Kidney capillary endothelial cell (primary cell): ENCODE measurements at regions not wholly inside any gene's neighbourhood (a gene's known extent, or its start where the extent isn't known, plus 50 kb on each side); places are given as distances from the start of the nearest gene placed in this dataset.

Experiments
- DNase-seq: peaks from one replicate; pipeline ENCODE4 v3.0.0-alpha.2; 2018; ENCODE audit warnings: low spot score

GRCh38 chr1:55670331-55671082 lies 455.3 kb upstream of the USP24 start:
- no peak for DNase-seq

GRCh38 chr1:55669293-55669692 lies 454.1 kb upstream of the USP24 start:
- no peak for DNase-seq

- no peak for DNase-seq
These were observed 447.7 kb upstream of the USP24 start for GRCh38 chr1:55662875-55663274.

GRCh38 chr1:55658917-55659316 lies 443.8 kb upstream of the USP24 start:
- no peak for DNase-seq

GRCh38 chr1:55654750-55655149 lies 439.6 kb upstream of the USP24 start:
- DNase-seq: no peak

GRCh38 chr1:55654171-55654570 lies 439.0 kb upstream of the USP24 start:
- DNase-seq: no peak

- DNase-seq: no peak
These were observed 435.3 kb upstream of the USP24 start for GRCh38 chr1:55650444-55650843.

GRCh38 chr1:55646181-55646580 lies 431.0 kb upstream of the USP24 start:
- no peak for DNase-seq

GRCh38 chr1:55645270-55645669 lies 430.1 kb upstream of the USP24 start:
- DNase-seq: no peak

GRCh38 chr1:55641947-55642346 lies 426.8 kb upstream of the USP24 start:
- DNase-seq: no peak

- no peak for DNase-seq
These were observed 425.7 kb upstream of the USP24 start for GRCh38 chr1:55640708-55641473.

GRCh38 chr1:55639526-55639925 lies 424.4 kb upstream of the USP24 start:
- no peak for DNase-seq

GRCh38 chr1:55639051-55639450 lies 423.9 kb upstream of the USP24 start:
- no peak for DNase-seq

- DNase-seq: no peak
These were observed 421.5 kb upstream of the USP24 start for GRCh38 chr1:55636696-55637095.

GRCh38 chr1:55635856-55636255 lies 420.7 kb upstream of the USP24 start:
- DNase-seq: no peak

- no peak for DNase-seq
These were observed 419.4 kb upstream of the USP24 start for GRCh38 chr1:55634516-55634915.

GRCh38 chr1:55632906-55633305 lies 417.7 kb upstream of the USP24 start:
- no peak for DNase-seq

GRCh38 chr1:55632058-55632457 lies 416.9 kb upstream of the USP24 start:
- DNase-seq: no peak

- DNase-seq: no peak
These were observed 416.3 kb upstream of the USP24 start for GRCh38 chr1:55631509-55631908.

- DNase-seq: no peak
These were observed 411.2 kb upstream of the USP24 start for GRCh38 chr1:55626326-55626725.

- DNase-seq: no peak
These were observed 409.6 kb upstream of the USP24 start for GRCh38 chr1:55624766-55625165.

GRCh38 chr1:55623311-55623710 lies 408.1 kb upstream of the USP24 start:
- DNase-seq: no peak

- DNase-seq: no peak
These were observed 406.9 kb upstream of the USP24 start for GRCh38 chr1:55622074-55622473.

GRCh38 chr1:55618199-55618598 lies 403.0 kb upstream of the USP24 start:
- no peak for DNase-seq
